Naive B cell (primary cell): ENCODE measurements at regions not wholly inside any gene's neighbourhood (a gene's known extent, or its start where the extent isn't known, plus 50 kb on each side); places are given as distances from the start of the nearest gene placed in this dataset.
A peak's percentile ranks its signal among the peaks of the same experiment; 100 is the strongest.

Source experiments
- ATAC-seq, 2 donors: fragments of 150-1000 bp; cut with Tn5 transposase; 2 replicates each; pipeline ENCODE4 v1.10.0; 2021; ENCODE audit warnings: low read depth in 2 of 2, mild to moderate bottlenecking in 2 of 2, moderate library complexity in 2 of 2
- DNase-seq: peaks from one replicate; pipeline ENCODE4 v3.0.0; 2022
- H3K27ac Mint-ChIP-seq, 6 donors: one replicate each; pipeline ENCODE4 v1.8.0; 2020 to 2022; ENCODE audit warnings: mild to moderate bottlenecking in 6 of 6, mixed read lengths in 6 of 6, moderate library complexity in 5 of 6, inconsistent platforms in 2 of 6
- H3K27me3 Mint-ChIP-seq, 3 donors: one replicate each; pipeline ENCODE4 v1.8.0; 2021 to 2022; ENCODE audit warnings: mixed read lengths in 3 of 3, mild to moderate bottlenecking in 1 of 3
- H3K36me3 Mint-ChIP-seq, 2 donors: one replicate each; pipeline ENCODE4 v1.8.0; 2020 to 2022; ENCODE audit warnings: mixed read lengths in 2 of 2, inconsistent platforms in 1 of 2, mild to moderate bottlenecking in 1 of 2
- H3K4me1 Mint-ChIP-seq, 3 donors: one replicate each; pipeline ENCODE4 v1.8.0; 2020 to 2022; ENCODE audit warnings: mixed read lengths in 3 of 3, inconsistent platforms in 1 of 3, mild to moderate bottlenecking in 1 of 3, moderate library complexity in 1 of 3
- H3K4me3 Mint-ChIP-seq, 8 donors: one replicate each; pipeline ENCODE4 v1.8.0; 2020 to 2022; ENCODE audit warnings: mild to moderate bottlenecking in 8 of 8, mixed read lengths in 8 of 8, moderate library complexity in 8 of 8, inconsistent platforms in 2 of 8
- H3K9me3 Mint-ChIP-seq, 7 donors: one replicate each; pipeline ENCODE4 v1.8.0; 2020 to 2022; ENCODE audit warnings: mixed read lengths in 7 of 7, mild to moderate bottlenecking in 5 of 7, inconsistent platforms in 2 of 7, moderate library complexity in 1 of 7

DNA sequence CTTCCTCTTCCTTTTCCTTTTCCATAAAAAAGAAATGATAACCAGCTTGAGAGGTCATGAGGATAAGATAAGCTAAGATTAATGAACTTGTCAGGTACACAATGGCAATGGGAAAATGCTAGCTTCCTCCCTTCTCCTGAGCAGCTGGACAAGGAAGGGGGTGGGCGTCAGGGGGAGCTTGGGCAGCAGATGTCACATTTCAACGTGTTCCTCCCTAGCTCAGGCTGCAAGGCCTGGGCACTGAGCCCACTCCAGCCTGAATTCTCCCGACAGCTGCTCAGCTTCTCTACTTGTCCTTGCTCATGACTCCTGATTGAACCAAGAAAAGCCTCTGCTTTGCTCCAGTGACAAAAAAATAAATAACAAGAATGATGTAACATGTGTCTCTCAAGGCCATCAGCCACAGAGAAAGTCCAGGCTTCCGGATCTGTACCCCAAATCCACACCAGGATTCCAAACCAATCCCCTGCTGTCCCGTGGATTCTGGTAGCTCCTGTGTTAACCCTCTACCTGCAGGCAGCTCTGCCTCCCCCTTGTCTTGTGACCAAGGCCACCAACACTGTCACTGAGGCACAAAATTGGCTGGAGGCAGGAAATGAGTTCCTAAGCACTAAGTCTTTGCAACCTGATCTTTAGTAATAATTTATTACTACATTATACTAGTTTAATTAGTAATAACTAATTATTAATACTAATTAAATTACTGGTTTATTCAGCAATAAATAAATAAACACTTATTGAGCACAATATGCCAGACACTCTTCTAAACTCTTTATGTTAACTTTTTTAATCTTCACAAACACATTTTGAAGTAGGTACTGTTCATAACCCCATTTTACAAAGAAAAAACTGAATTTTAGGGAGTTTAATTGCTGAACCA, 146.5 kb downstream of the CCDC34 start:
- DNase-seq, result no peak
- H3K9me3 Mint-ChIP-seq, result peaks cover 0 to 2% (median 0%) of the 10 kb centered on the region in 7 donors
- no peaks in the 10 kb centered on the region for H3K36me3 Mint-ChIP-seq
- ATAC-seq, result no peak
- no peak overlapping the region for H3K4me3 Mint-ChIP-seq
- H3K4me1 Mint-ChIP-seq, result no peaks in the 10 kb centered on the region
- peaks cover 0 to 35% (median 9%) of the 10 kb centered on the region in 3 donors for H3K27me3 Mint-ChIP-seq
- no peak overlapping the region for H3K27ac Mint-ChIP-seq

- H3K27ac Mint-ChIP-seq, result no peak overlapping the region
- peaks cover 0 to 2% (median 0%) of the 10 kb centered on the region in 7 donors for H3K9me3 Mint-ChIP-seq
- no peak overlapping the region for H3K4me3 Mint-ChIP-seq
- DNase-seq, result no peak
- no peak for ATAC-seq
- peaks cover 0 to 35% (median 10%) of the 10 kb centered on the region in 3 donors for H3K27me3 Mint-ChIP-seq
- no peaks in the 10 kb centered on the region for H3K4me1 Mint-ChIP-seq
- no peaks in the 10 kb centered on the region for H3K36me3 Mint-ChIP-seq
These were observed 147.3 kb downstream of the CCDC34 start for GRCh38 chr11:27215471-27216269.

GRCh38 chr11:27214713-27215112, 148.3 kb downstream of the CCDC34 start:
- Mint-ChIP-seq H3K4me1 (no peaks in the 10 kb centered on the region), H3K4me3 (no peak overlapping the region), H3K27ac (no peak overlapping the region), H3K27me3 (peaks cover 0 to 38% (median 10%) of the 10 kb centered on the region in 3 donors), H3K36me3 (no peaks in the 10 kb centered on the region), H3K9me3 (peaks cover 0 to 2% (median 0%) of the 10 kb centered on the region in 7 donors)
- no peak for ATAC-seq
- no peak for DNase-seq

- H3K4me1 Mint-ChIP-seq, result no peaks in the 10 kb centered on the region
- no peaks in the 10 kb centered on the region for H3K36me3 Mint-ChIP-seq
- H3K27me3 Mint-ChIP-seq, result peaks cover 0 to 28% (median 10%) of the 10 kb centered on the region in 3 donors
- DNase-seq, result no peak
- no peak overlapping the region for H3K4me3 Mint-ChIP-seq
- H3K9me3 Mint-ChIP-seq, result peaks cover 0 to 2% (median 0%) of the 10 kb centered on the region in 7 donors
- no peak overlapping the region for H3K27ac Mint-ChIP-seq
- no peak for ATAC-seq
These were observed 149.8 kb downstream of the CCDC34 start for GRCh38 chr11:27213232-27213660.

DNA sequence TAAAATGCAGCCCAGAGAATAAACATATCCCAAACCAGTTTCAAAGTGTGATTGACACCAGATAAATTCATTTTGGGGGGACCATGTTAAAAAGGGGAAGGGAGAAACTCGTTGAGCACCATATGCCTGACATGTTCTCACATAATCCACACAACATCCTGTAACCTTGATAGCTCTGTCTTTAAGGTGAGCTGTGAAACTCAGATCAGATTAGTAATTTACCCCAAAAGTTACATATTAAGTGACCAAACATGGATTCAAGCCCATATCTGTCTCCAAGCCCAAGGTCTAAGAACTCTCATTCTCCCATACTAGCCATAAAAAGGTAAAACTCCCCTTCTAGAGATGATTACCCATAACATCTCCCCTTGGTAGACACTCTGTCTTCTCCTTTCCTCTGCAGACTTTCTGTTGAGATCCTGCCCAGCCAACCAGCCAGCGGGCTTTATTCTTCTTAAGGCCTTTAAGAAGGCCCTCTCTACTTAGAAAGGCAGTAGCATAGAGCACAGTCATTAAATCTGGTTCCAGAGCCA, 150.7 kb downstream of the CCDC34 start:
- Mint-ChIP-seq H3K4me1 (no peaks in the 10 kb centered on the region), H3K27ac (no peak overlapping the region), H3K9me3 (peaks cover 0 to 3% (median 2%) of the 10 kb centered on the region in 7 donors), H3K27me3 (peaks cover 0 to 22% (median 10%) of the 10 kb centered on the region in 3 donors), H3K4me3 (peak overlapping the region in 1 of 8 donors; percentile 40), H3K36me3 (no peaks in the 10 kb centered on the region)
- DNase-seq (no peak), ATAC-seq (no peak)

DNA sequence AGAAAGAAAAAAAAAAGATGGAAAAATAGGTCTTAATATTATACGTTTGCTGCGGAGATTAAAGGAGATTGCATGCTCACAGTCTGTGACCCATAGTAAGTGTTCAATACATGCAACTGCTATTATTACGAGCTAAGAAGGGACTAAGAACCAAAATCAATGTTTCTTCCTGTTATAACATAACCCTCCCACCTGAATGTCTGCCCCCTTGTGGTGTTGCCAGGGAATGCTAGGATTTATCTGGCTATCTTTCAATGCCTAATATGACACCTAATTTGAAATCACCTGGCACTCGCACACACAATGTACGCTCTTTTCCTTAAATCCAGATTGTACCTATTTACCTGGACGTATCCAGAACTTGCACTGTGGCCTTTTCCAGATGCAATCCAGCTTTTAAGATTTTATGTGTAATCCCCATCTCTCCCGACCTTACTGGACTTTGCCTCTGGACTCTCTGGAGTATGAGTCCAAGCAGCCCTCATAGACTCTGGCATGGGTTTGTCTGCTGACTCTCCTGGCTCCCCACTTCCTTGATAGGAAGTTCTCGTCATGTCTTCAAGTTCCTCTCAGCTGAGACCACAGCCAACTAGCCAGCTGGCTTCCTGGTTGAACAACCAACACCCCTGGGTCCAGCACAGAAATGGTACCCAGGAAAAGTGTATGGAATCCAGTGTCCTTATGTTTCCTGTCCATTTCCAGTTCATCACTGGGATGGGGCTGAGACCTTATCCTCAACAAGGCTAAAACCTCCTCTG, 151.5 kb downstream of the CCDC34 start:
- H3K4me1 Mint-ChIP-seq, result no peaks in the 10 kb centered on the region
- no peak overlapping the region for H3K4me3 Mint-ChIP-seq
- peaks cover 0 to 3% (median 2%) of the 10 kb centered on the region in 7 donors for H3K9me3 Mint-ChIP-seq
- H3K36me3 Mint-ChIP-seq, result no peaks in the 10 kb centered on the region
- H3K27me3 Mint-ChIP-seq, result peaks cover 0 to 22% (median 10%) of the 10 kb centered on the region in 3 donors
- H3K27ac Mint-ChIP-seq, result no peak overlapping the region
- ATAC-seq (no peak), DNase-seq (no peak)

DNA sequence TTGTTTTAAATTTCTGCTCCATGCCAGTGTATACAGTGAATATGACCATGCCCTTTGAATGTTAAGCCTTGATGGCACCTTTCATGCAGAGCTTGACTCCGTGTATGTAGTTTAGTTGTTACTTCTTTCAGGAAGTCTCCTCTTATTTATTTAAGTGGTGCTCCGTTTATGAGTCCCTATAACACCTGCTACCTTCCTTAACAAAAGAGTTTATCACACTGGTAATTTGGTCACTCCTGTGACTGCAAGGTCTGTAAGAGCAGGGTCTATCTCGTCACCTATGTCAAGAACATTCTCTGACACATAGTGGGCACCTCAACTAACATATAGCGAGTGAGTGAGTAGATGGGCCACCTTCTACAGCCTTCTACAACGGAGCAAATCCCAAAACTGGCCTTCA, 152.5 kb downstream of the CCDC34 start:
- no peak overlapping the region for H3K4me3 Mint-ChIP-seq
- DNase-seq (no peak), ATAC-seq (no peak)
- H3K27me3 Mint-ChIP-seq, result peaks cover 0 to 22% (median 10%) of the 10 kb centered on the region in 3 donors
- H3K36me3 Mint-ChIP-seq, result no peaks in the 10 kb centered on the region
- H3K27ac Mint-ChIP-seq, result no peak overlapping the region
- peaks cover 0 to 3% (median 0%) of the 10 kb centered on the region in 7 donors for H3K9me3 Mint-ChIP-seq
- H3K4me1 Mint-ChIP-seq, result no peaks in the 10 kb centered on the region

- no peaks in the 10 kb centered on the region for H3K4me1 Mint-ChIP-seq
- H3K4me3 Mint-ChIP-seq, result no peak overlapping the region
- no peak overlapping the region for H3K27ac Mint-ChIP-seq
- peaks cover 0 to 21% (median 10%) of the 10 kb centered on the region in 3 donors for H3K27me3 Mint-ChIP-seq
- peaks cover 0 to 3% (median 0%) of the 10 kb centered on the region in 7 donors for H3K9me3 Mint-ChIP-seq
- ATAC-seq (no peak), DNase-seq (no peak)
- no peaks in the 10 kb centered on the region for H3K36me3 Mint-ChIP-seq
These were observed 153.4 kb downstream of the CCDC34 start for GRCh38 chr11:27209562-27210005.

DNA sequence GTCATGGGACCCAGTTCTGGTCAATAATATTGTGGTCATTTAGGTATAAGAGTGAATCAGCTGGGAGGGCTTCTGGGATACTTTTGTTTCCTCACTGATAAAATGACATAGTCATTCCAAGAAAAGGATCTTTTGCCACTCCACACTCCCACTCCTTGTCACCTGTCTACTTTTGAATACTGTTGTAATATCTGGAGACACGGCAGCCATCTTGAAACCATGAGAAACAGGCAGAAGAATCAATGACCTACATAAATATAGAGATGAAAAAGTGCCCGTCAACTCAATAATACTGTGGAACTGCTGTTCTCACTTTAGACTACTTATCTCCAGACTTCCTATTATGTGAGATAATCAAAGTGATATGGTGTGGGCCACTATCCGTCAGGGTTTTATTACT, 154.2 kb downstream of the CCDC34 start:
- ATAC-seq, result no peak

DNA sequence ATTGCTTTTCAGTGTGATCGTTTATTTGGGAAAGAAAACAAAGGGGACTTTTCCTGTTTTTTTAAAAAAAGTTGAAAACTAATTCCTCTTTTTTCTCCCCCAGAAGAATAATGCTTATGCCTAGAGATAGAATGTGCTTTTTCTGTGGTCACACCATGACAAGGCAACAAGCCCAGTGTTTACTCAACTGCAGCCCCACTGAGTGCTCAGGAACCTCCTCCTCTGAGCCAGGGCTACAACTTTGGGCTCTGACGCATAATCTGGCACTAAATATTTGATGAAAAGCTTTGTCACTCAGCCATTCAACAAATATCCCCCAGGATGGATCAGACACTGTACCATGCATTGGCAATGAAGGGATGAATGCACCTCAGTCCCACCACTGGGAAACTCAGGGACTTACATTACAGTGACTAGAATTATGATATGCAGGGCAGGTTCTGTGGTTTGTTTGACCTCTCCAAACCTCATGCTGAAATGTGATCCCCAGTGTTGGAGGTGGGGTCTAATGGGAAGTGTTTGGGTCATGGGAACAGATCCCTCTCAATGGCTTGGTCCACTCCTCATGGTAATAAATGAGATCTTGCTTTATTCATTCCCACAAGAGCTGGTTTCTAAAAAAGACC, 155.9 kb downstream of the CCDC34 start:
- Mint-ChIP-seq H3K36me3 (no peaks in the 10 kb centered on the region), H3K27me3 (peaks cover 0 to 17% (median 8%) of the 10 kb centered on the region in 3 donors), H3K9me3 (peaks cover 0 to 3% (median 0%) of the 10 kb centered on the region in 7 donors), H3K27ac (peak overlapping the region in 1 of 6 donors; percentile 33), H3K4me1 (no peaks in the 10 kb centered on the region), H3K4me3 (no peak overlapping the region)
- ATAC-seq, result no peak
- no peak for DNase-seq

More for the DNA sequence above, 154.2 kb downstream of the CCDC34 start:
- no peaks in the 10 kb centered on the region for H3K4me1 Mint-ChIP-seq
- no peak for DNase-seq
- peaks cover 0 to 16% (median 10%) of the 10 kb centered on the region in 3 donors for H3K27me3 Mint-ChIP-seq
- H3K36me3 Mint-ChIP-seq, result no peaks in the 10 kb centered on the region
- peaks cover 0 to 3% (median 0%) of the 10 kb centered on the region in 7 donors for H3K9me3 Mint-ChIP-seq
- no peak overlapping the region for H3K4me3 Mint-ChIP-seq
- H3K27ac Mint-ChIP-seq, result no peak overlapping the region

GRCh38 chr11:27205779-27206570, 157.0 kb downstream of the CCDC34 start:
- Mint-ChIP-seq H3K27ac (no peak overlapping the region), H3K36me3 (no peaks in the 10 kb centered on the region), H3K9me3 (peaks cover 0 to 8% (median 0%) of the 10 kb centered on the region in 7 donors), H3K27me3 (peaks cover 5 to 14% (median 8%) of the 10 kb centered on the region in 3 donors), H3K4me1 (no peaks in the 10 kb centered on the region), H3K4me3 (no peak overlapping the region)
- ATAC-seq (no peak), DNase-seq (no peak)

DNA sequence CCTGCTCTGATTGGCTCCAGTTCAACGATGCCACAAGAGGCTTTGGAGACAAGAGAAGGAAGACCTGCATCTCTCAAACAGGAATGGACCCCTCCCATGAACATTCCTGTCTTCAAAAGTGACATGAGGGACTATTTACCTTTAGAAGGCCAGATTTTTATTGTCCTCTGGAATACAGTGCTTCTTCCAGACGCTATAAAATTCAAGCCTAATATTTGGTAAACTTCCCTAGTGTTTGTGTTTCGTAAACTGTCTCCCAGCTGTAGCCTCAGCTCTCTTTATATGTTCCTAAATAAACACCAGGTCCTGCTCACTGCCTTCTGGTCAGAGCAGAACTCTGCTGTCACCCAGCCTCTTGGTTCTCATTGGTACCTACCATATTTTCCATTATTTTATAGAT, 157.8 kb downstream of the CCDC34 start:
- Mint-ChIP-seq H3K27me3 (peaks cover 4 to 14% (median 6%) of the 10 kb centered on the region in 3 donors), H3K27ac (no peak overlapping the region), H3K9me3 (peaks cover 0 to 8% (median 0%) of the 10 kb centered on the region in 7 donors), H3K4me3 (no peak overlapping the region), H3K36me3 (no peaks in the 10 kb centered on the region), H3K4me1 (no peaks in the 10 kb centered on the region)
- ATAC-seq (no peak), DNase-seq (no peak)
